Activated CD8-positive, alpha-beta memory T cell treated with anti-CD3 and anti-CD28 coated beads for 1 hour (primary cell): ENCODE measurements at regions not wholly inside any gene's neighbourhood (a gene's known extent, or its start where the extent isn't known, plus 50 kb on each side); places are given as distances from the start of the nearest gene placed in this dataset.
A peak's percentile ranks its signal among the peaks of the same experiment; 100 is the strongest.
"Not testable (repeated sequence)": the region's sequence is repeated elsewhere in the genome, so short reads cannot be mapped to it uniquely, and the experiment has no call there.

Experiments used
- DNase-seq, 2 donors: peaks; one replicate each; pipeline ENCODE4 v3.0.0-alpha.2; 2020; ENCODE audit warnings: low read depth in 1 of 2; ENCODE audit errors: extremely low read depth in 1 of 2

- DNase-seq: not testable (repeated sequence)
Observed at GRCh38 chr17:21550031-21550430, 142.3 kb upstream of the KCNJ18 start.

- DNase-seq: peak; percentile 42 to 83
Observed at GRCh38 chr17:21551081-21551881, 141.0 kb upstream of the KCNJ18 start.

- not testable (repeated sequence) for DNase-seq
Observed at GRCh38 chr17:21558921-21559320, 133.4 kb upstream of the KCNJ18 start.

DNA sequence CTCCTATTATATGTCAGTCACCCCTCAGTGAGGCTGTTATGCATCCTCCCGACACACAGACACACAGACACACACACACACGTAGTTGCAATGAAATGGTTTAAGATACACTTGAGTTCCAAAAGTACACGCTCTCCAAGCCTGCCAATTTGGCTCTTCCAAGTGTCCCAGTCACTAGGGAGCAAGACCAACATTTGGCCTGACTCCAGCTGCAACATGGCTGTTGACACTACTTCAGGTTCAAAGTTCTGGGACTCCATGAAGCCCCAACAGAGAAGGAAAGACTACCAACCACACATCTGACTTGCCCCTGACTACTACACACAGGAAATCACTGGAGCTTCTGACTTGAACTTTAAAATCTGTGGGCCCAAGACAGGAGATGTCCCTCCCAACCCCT is 128.1 kb upstream of the KCNJ18 start:
- DNase-seq: no peak

- DNase-seq: not testable (repeated sequence)
Observed at GRCh38 chr17:21564757-21565156, 127.6 kb upstream of the KCNJ18 start.

- DNase-seq: not testable (repeated sequence)
Observed at GRCh38 chr17:21570427-21570826, 121.9 kb upstream of the KCNJ18 start.

DNA sequence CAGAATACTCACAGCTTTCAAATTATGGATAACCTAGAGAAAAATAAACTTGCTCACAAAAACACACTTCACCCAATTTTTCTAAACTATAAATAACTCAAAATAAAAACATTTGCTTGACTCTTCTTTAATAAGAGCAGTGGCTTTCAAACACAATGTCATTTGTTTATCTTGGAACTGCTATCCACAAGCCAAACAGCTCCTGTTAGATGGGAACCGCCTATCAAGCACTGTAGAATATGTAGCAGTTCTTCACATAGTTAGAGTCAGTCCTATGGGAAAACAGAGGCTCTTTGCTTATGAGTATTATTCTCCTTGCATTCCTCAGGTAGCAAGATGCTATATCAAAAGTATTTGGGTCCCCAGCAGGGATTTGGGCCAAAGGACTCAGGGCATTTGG is 120.2 kb upstream of the KCNJ18 start:
- DNase-seq: not testable (repeated sequence)

- DNase-seq: not testable (repeated sequence)
Observed at GRCh38 chr17:21573271-21573960, 118.9 kb upstream of the KCNJ18 start.

- peak; percentile 3 to 19 for DNase-seq
Observed at GRCh38 chr17:21573961-21574610, 118.2 kb upstream of the KCNJ18 start.

- not testable (repeated sequence) for DNase-seq
Observed at GRCh38 chr17:21574611-21575255, 117.6 kb upstream of the KCNJ18 start.

DNA sequence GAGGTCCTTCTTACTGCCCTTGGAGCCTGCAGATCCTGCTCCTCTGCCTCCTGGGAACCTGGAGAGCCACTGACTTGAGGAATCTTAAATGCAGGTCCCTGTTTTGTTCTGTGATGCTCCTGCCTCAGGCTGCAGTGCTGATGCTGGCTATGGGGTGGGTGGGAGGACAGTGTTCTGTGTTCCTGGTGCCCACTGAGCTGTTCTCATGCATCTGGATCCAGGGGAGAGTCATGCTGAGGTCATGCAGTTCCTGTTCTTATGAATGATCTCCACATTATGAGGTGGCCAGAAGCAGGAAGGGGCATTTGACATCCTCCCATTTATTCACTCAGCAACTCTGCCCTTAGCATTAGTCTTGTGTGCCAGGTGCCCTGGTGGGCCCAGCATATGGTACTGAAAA is 113.5 kb upstream of the KCNJ18 start:
- DNase-seq: not testable (repeated sequence)

DNA sequence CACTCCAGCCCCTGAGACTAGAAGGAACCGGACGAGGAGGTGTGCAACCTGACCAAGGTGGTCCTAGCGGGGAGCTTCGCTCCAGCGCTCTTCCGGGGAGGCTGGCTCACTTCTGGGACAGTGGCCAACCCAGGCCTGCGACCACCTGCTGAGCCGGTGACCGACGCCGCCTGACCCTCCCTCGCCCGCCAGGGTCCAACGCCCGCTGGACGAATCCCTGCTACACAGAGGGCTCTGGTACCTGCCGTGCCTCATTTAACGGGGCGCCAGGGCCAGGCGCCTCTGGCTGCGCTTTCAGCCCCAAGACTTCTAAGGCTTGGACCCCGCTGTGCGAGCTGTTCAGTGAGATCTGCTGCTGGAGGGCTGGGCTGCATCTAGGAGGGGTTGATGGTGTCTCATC is 99.5 kb upstream of the KCNJ18 start:
- no peak for DNase-seq

GRCh38 chr17:21593452-21594105 is 98.7 kb upstream of the KCNJ18 start:
- not testable (repeated sequence) for DNase-seq

GRCh38 chr17:21595086-21595485 is 97.2 kb upstream of the KCNJ18 start:
- DNase-seq: no peak

GRCh38 chr17:21602176-21602575 is 90.1 kb upstream of the KCNJ18 start:
- DNase-seq: no peak

DNA sequence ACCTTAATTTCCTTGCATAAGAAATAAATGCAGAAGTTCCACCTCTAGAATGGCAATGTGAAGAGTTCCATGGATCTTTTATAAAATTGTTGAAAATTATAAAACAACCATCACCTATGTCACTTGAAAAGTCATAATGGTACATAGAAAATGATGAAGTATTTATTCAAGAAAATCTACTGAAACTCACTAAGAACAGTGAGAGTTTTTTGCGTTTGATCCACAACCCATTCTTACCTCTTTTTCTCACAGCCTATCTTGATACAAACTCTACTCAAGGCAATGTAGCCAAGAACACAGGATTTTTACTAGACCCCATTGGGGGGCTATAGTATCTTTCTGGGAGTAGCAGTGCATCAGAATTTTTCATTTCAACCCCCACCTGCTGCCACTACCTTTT is 89.0 kb upstream of the KCNJ18 start:
- not testable (repeated sequence) for DNase-seq

GRCh38 chr17:21611443-21611842 is 80.9 kb upstream of the KCNJ18 start:
- not testable (repeated sequence) for DNase-seq

GRCh38 chr17:21612123-21613070 is 79.9 kb upstream of the KCNJ18 start:
- not testable (repeated sequence) for DNase-seq

- no peak for DNase-seq
Observed at GRCh38 chr17:21613071-21613429, 79.3 kb upstream of the KCNJ18 start.

DNA sequence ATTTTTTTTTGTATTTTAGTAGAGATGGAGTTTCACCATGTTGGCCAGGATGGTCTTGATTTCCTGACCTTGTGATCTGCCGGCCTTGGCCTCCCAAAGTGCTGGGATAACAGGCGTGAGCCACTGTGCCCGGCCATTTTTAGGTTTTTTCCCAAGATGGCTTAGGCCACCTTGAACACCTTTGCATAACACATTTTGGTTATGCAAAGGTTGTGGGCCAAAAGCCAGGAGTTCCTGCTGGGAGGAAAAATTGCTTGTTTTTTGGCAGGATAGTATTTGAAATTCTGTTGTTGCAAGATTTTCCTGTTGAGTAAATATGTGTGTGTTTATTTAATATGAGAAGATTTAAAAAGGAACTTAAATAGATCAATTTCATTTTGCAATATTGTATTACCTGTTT is 65.3 kb upstream of the KCNJ18 start:
- DNase-seq: not testable (repeated sequence)
